ENCODE measurements at regions not wholly inside any gene's neighbourhood (a gene's known extent, or its start where the extent isn't known, plus 50 kb on each side); places are given as distances from the start of the nearest gene placed in this dataset.

- Histone ChIP-seq H2AFZ (ENCODE audit: low read length) (no peak overlapping the region), H3K27ac (ENCODE audit: low read depth, low read length, poor library complexity, severe bottlenecking) (no peak overlapping the region), H3K36me3 (ENCODE audit: insufficient read depth, low read length) (no peaks in the 10 kb centered on the region; the same call in 1 of the 2 replicates), H3K4me1 (ENCODE audit: insufficient read depth, low read length, severe bottlenecking) (peaks cover 35% of the 10 kb centered on the region), H3K9ac (ENCODE audit: low read length) (no peak overlapping the region), H3K79me2 (ENCODE audit: insufficient read depth, low read length) (no peaks in the 10 kb centered on the region), H3K9me2 (ENCODE audit: low read depth, low read length) (no peaks in the 10 kb centered on the region), H3K4me2 (ENCODE audit: low read length) (no peak overlapping the region), H3F3A (ENCODE audit: insufficient read depth, low read length) (no peaks in the 10 kb centered on the region), H4K20me1 (ENCODE audit: insufficient read depth, low read length) (no peaks in the 10 kb centered on the region), H3K27me3 (ENCODE audit: insufficient read depth, low read length) (no peaks in the 10 kb centered on the region), H3K9me3 (ENCODE audit: low read length) (no peaks in the 10 kb centered on the region), H3K4me3 (ENCODE audit: low read depth, low read length, poor library complexity, severe bottlenecking) (no peak overlapping the region)
- TF ChIP-seq EZH2 (IDR thresholded peaks at IDR 0.05; ENCODE audit: borderline replicate concordance, low read length), result no peak
- TF ChIP-seq, protein P1, sequence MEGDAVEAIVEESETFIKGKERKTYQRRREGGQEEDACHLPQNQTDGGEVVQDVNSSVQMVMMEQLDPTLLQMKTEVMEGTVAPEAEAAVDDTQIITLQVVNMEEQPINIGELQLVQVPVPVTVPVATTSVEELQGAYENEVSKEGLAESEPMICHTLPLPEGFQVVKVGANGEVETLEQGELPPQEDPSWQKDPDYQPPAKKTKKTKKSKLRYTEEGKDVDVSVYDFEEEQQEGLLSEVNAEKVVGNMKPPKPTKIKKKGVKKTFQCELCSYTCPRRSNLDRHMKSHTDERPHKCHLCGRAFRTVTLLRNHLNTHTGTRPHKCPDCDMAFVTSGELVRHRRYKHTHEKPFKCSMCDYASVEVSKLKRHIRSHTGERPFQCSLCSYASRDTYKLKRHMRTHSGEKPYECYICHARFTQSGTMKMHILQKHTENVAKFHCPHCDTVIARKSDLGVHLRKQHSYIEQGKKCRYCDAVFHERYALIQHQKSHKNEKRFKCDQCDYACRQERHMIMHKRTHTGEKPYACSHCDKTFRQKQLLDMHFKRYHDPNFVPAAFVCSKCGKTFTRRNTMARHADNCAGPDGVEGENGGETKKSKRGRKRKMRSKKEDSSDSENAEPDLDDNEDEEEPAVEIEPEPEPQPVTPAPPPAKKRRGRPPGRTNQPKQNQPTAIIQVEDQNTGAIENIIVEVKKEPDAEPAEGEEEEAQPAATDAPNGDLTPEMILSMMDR (IDR thresholded peaks at IDR 0.05; ENCODE audit: low read length), result no peak
Measured at GRCh38 chr2:199025146-199025545, 432.6 kb downstream of the SATB2 start.

DNA sequence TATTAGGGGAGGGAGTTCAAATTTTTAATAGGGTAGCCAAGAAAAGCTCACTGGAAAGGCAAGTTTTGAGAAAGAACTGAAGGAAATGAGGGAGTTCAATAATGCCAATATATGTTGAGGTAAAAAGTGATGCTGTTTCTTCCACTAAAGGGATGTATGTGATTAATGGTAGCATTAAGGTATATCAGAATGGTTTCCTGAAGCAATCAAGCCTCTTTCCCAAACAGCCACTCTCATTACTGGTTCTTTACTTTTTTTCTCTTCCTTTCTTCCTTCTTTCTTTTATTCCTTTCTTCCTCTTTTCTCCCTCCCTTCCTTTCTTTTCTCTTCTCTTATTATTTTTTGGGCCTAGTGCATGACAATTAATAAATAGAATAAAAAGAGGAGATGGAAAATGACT is 433.5 kb downstream of the SATB2 start:
- H3K36me3 ChIP-seq (ENCODE audit: insufficient read depth, low read length), result no peaks in the 10 kb centered on the region
- H3K27ac ChIP-seq (ENCODE audit: low read depth, low read length, poor library complexity, severe bottlenecking), result no peak overlapping the region
- H3F3A ChIP-seq (ENCODE audit: insufficient read depth, low read length), result no peaks in the 10 kb centered on the region
- no peak overlapping the region for H3K9ac ChIP-seq (ENCODE audit: low read length)
- TF ChIP-seq, protein P1 (IDR thresholded peaks at IDR 0.05; ENCODE audit: low read length), result no peak
- TF ChIP-seq EZH2 (IDR thresholded peaks at IDR 0.05; ENCODE audit: borderline replicate concordance, low read length), result no peak
- no peaks in the 10 kb centered on the region for H4K20me1 ChIP-seq (ENCODE audit: insufficient read depth, low read length)
- no peak overlapping the region for H2AFZ ChIP-seq (ENCODE audit: low read length)
- no peaks in the 10 kb centered on the region for H3K79me2 ChIP-seq (ENCODE audit: insufficient read depth, low read length)
- peaks cover 42% of the 10 kb centered on the region for H3K4me1 ChIP-seq (ENCODE audit: insufficient read depth, low read length, severe bottlenecking)
- H3K4me2 ChIP-seq (ENCODE audit: low read length), result no peak overlapping the region
- H3K27me3 ChIP-seq (ENCODE audit: insufficient read depth, low read length), result no peaks in the 10 kb centered on the region
- no peak overlapping the region for H3K4me3 ChIP-seq (ENCODE audit: low read depth, low read length, poor library complexity, severe bottlenecking)
- H3K9me2 ChIP-seq (ENCODE audit: low read depth, low read length), result no peaks in the 10 kb centered on the region
- no peaks in the 10 kb centered on the region for H3K9me3 ChIP-seq (ENCODE audit: low read length)

DNA sequence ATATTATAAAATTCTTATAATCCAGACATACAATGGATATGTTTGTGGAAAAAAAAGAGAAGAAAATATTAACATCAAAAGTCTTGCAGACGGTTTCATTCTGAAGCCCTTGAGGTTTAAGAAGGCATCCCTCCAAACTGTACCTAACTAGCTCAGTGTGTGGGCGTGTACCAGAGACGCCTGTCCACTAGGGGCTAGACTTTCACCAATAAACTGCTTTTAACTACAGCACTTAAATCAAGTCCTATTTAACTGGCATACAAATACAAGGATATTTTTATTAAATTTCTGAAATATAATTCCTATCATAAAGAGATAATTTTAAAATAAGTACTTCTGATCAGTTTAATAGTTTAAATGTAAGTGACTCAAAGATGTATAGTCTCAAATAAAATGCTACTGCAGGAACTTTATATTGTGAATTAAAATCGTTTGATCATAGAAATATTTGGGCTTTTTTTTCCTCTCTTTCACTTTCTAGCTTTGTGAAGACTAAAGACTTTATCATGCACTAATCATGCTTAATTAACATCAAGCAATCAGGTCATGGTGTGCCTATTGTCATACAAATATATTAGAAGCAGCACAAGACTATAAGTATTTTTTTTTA is 437.7 kb downstream of the SATB2 start:
- TF ChIP-seq EZH2 (IDR thresholded peaks at IDR 0.05; ENCODE audit: borderline replicate concordance, low read length), result no peak
- TF ChIP-seq, protein P1 (IDR thresholded peaks at IDR 0.05; ENCODE audit: low read length), result peak; percentile 73
- Histone ChIP-seq H3K79me2 (ENCODE audit: insufficient read depth, low read length) (no peaks in the 10 kb centered on the region), H2AFZ (ENCODE audit: low read length) (no peak overlapping the region)

More for the DNA sequence above, 437.7 kb downstream of the SATB2 start:
- no peaks in the 10 kb centered on the region for H3K9me2 ChIP-seq (ENCODE audit: low read depth, low read length)
- H3K9me3 ChIP-seq (ENCODE audit: low read length), result no peaks in the 10 kb centered on the region
- H3F3A ChIP-seq (ENCODE audit: insufficient read depth, low read length), result no peaks in the 10 kb centered on the region
- H3K27me3 ChIP-seq (ENCODE audit: insufficient read depth, low read length), result no peaks in the 10 kb centered on the region
- H3K27ac ChIP-seq (ENCODE audit: low read depth, low read length, poor library complexity, severe bottlenecking), result no peak overlapping the region
- no peak overlapping the region for H3K4me2 ChIP-seq (ENCODE audit: low read length)
- no peaks in the 10 kb centered on the region for H4K20me1 ChIP-seq (ENCODE audit: insufficient read depth, low read length)
- no peak overlapping the region for H3K4me3 ChIP-seq (ENCODE audit: low read depth, low read length, poor library complexity, severe bottlenecking)
- H3K9ac ChIP-seq (ENCODE audit: low read length), result no peak overlapping the region
- H3K4me1 ChIP-seq (ENCODE audit: insufficient read depth, low read length, severe bottlenecking), result peaks cover 30% of the 10 kb centered on the region
- H3K36me3 ChIP-seq (ENCODE audit: insufficient read depth, low read length), result no peaks in the 10 kb centered on the region

Data from OCI-LY1 (cell line).